HepG2 (cell line): ENCODE measurements at regions not wholly inside any gene's neighbourhood (a gene's known extent, or its start where the extent isn't known, plus 50 kb on each side); places are given as distances from the start of the nearest gene placed in this dataset.

Experiments
- AGO2 ChIP-seq: fragments of 200-400 bp; formaldehyde crosslinking; optimal IDR thresholded peaks from 2 replicates; pipeline ENCODE3; 2017; ENCODE audit warnings: mild to moderate bottlenecking, low read depth, low read length, moderate library complexity
- ARNT2 ChIP-seq: sonication (generic); formaldehyde crosslinking; IDR thresholded peaks from 2 replicates; pipeline ENCODE4 v1.8.0; 2022; ENCODE audit warnings: mild to moderate bottlenecking, low read depth, missing genetic modification reagents, moderate library complexity
- FOXA1 ChIP-seq, 2 experiments: fragments of 450-650 bp in 1 of 2; sonication (generic) in 1 of 2; formaldehyde crosslinking in 1 of 2; IDR thresholded peaks; 2 replicates each; pipeline versions ENCODE4 v1.4.0 to v1.6.1; 2016 to 2020; ENCODE audit warnings: missing genetic modification reagents in 1 of 2
- FOXP1 ChIP-seq, 2 experiments: fragments of 450-650 bp in 1 of 2; IDR thresholded peaks; 2 replicates each; pipeline ENCODE4 v1.6.1; 2017 to 2018; ENCODE audit warnings: antibody characterized with exemption in 1 of 2
- GATA4 ChIP-seq: sonication (generic); IDR thresholded peaks from 2 replicates; pipeline ENCODE4 v1.6.1; 2016; ENCODE audit warnings: antibody characterized with exemption, low read depth, borderline replicate concordance
- HDAC1 ChIP-seq: sonication (generic); formaldehyde crosslinking; IDR thresholded peaks from 2 replicates; pipeline ENCODE4 v1.5.1; 2020; ENCODE audit warnings: mild to moderate bottlenecking, missing genetic modification reagents
- KDM5B ChIP-seq: sonication (generic); formaldehyde crosslinking; IDR thresholded peaks from 2 replicates; pipeline ENCODE4 v1.4.0; 2020; ENCODE audit warnings: missing genetic modification reagents, mild to moderate bottlenecking, borderline replicate concordance
- MAFK ChIP-seq, 2 experiments: IDR thresholded peaks in 1 of 2; conservative IDR thresholded peaks in 1 of 2; 2 replicates each; pipeline ENCODE4 v1.6.1; 2011; ENCODE audit warnings: improper control_type of control experiment in 2 of 2, low read length in 2 of 2
- NFKB2 ChIP-seq: sonication (generic); formaldehyde crosslinking; IDR thresholded peaks from 2 replicates; pipeline ENCODE4 v1.4.0; 2020; ENCODE audit warnings: missing genetic modification reagents, borderline replicate concordance
- TFDP1 ChIP-seq: IDR thresholded peaks from 2 replicates; pipeline ENCODE4 v1.6.1; 2016; ENCODE audit warnings: missing compliant biosample characterization, missing genetic modification reagents, borderline replicate concordance
- THAP7 ChIP-seq: sonication (generic); formaldehyde crosslinking; IDR thresholded peaks from 2 replicates; pipeline ENCODE4 v1.8.1; 2023; ENCODE audit warnings: mild to moderate bottlenecking, missing genetic modification reagents
- ZBTB7B ChIP-seq: sonication (generic); formaldehyde crosslinking; IDR thresholded peaks from 2 replicates; pipeline ENCODE4 v1.4.0; 2020; ENCODE audit warnings: missing genetic modification reagents
- ZNF350 ChIP-seq: sonication (generic); formaldehyde crosslinking; IDR thresholded peaks from 2 replicates; pipeline ENCODE4 v1.4.0; 2020; ENCODE audit warnings: mild to moderate bottlenecking, low read depth, missing genetic modification reagents, borderline replicate concordance
- ZNF44 ChIP-seq: sonication (generic); formaldehyde crosslinking; IDR thresholded peaks from 2 replicates; pipeline ENCODE4 v1.5.1; 2020; ENCODE audit warnings: mild to moderate bottlenecking, missing genetic modification reagents
- ZNF772 ChIP-seq: sonication (generic); formaldehyde crosslinking; IDR thresholded peaks from 2 replicates; pipeline ENCODE4 v1.5.0; 2020; ENCODE audit warnings: mild to moderate bottlenecking, missing genetic modification reagents
- TF ChIP-seq, protein P1 (sequence below), 2 experiments: sonication (generic) in 1 of 2; formaldehyde crosslinking in 1 of 2; IDR thresholded peaks; 2 replicates each; pipeline versions ENCODE4 v1.4.0 to v1.6.1; 2018 to 2020; ENCODE audit warnings: missing genetic modification reagents in 2 of 2, borderline replicate concordance in 1 of 2, low read depth in 1 of 2, mild to moderate bottlenecking in 1 of 2, missing biosample characterization in 1 of 2
- TF ChIP-seq, protein P2 (sequence below): sonication (generic); formaldehyde crosslinking; IDR thresholded peaks from 2 replicates; pipeline ENCODE4 v1.5.1; 2020; ENCODE audit warnings: mild to moderate bottlenecking, missing genetic modification reagents, moderate library complexity
- TF ChIP-seq, protein P3 (sequence below): sonication (generic); formaldehyde crosslinking; IDR thresholded peaks from 2 replicates; pipeline ENCODE4 v1.8.1; 2022; ENCODE audit warnings: low read depth, mild to moderate bottlenecking, missing genetic modification reagents

- TF ChIP-seq NFKB2 (CRISPR knock-in tag) (0 out of 2 replicates have a peak, but pooled peaks have one; percentile 10), ZBTB7B (CRISPR knock-in tag) (peak; percentile 15; the same call in 1 of the 2 replicates), MAFK (conservative IDR thresholded peaks at IDR 0.05 in 1 of 2, IDR thresholded peaks at IDR 0.05 in 1 of 2; ENCODE audit: low read length in 2 of 2) (peak; percentile 85), THAP7 (CRISPR knock-in tag) (no peak), TFDP1 (CRISPR knock-in tag) (no peak), ZNF44 (0 out of 2 replicates have a peak, but pooled peaks have one; percentile 36), ARNT2 (CRISPR knock-in tag) (peak; percentile 57; the same call in 1 of the 2 replicates), KDM5B (peak; percentile 45), HDAC1 (CRISPR knock-in tag) (0 out of 2 replicates have a peak, but pooled peaks have one; percentile 9), ZNF350 (peak; percentile 61; the same call in 1 of the 2 replicates), GATA4 (0 out of 2 replicates have a peak, but pooled peaks have one; percentile 21), FOXA1 (IDR thresholded peaks at IDR 0.05) (no peak), FOXA1 (CRISPR knock-in tag; IDR thresholded peaks at IDR 0.05) (peak; percentile 35; the same call in 1 of the 2 replicates), FOXP1 (IDR thresholded peaks at IDR 0.05) (no peak), FOXP1 (CRISPR knock-in tag; IDR thresholded peaks at IDR 0.05) (0 out of 2 replicates have a peak, but pooled peaks have one; percentile 24), AGO2 (no peak), ZNF772 (CRISPR knock-in tag) (no peak)
- TF ChIP-seq, protein P1, sequence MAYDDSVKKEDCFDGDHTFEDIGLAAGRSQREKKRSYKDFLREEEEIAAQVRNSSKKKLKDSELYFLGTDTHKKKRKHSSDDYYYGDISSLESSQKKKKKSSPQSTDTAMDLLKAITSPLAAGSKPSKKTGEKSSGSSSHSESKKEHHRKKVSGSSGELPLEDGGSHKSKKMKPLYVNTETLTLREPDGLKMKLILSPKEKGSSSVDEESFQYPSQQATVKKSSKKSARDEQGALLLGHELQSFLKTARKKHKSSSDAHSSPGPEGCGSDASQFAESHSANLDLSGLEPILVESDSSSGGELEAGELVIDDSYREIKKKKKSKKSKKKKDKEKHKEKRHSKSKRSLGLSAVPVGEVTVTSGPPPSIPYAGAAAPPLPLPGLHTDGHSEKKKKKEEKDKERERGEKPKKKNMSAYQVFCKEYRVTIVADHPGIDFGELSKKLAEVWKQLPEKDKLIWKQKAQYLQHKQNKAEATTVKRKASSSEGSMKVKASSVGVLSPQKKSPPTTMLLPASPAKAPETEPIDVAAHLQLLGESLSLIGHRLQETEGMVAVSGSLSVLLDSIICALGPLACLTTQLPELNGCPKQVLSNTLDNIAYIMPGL (CRISPR knock-in tag; IDR thresholded peaks at IDR 0.05; ENCODE audit: borderline replicate concordance in 1 of 2, low read depth in 1 of 2): peak in 1 of 2 experiments; percentile 14; a peak in 1 of 4 replicates
- TF ChIP-seq, protein P2, sequence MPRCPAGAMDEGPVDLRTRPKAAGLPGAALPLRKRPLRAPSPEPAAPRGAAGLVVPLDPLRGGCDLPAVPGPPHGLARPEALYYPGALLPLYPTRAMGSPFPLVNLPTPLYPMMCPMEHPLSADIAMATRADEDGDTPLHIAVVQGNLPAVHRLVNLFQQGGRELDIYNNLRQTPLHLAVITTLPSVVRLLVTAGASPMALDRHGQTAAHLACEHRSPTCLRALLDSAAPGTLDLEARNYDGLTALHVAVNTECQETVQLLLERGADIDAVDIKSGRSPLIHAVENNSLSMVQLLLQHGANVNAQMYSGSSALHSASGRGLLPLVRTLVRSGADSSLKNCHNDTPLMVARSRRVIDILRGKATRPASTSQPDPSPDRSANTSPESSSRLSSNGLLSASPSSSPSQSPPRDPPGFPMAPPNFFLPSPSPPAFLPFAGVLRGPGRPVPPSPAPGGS (CRISPR knock-in tag): no peak
- TF ChIP-seq, protein P3, sequence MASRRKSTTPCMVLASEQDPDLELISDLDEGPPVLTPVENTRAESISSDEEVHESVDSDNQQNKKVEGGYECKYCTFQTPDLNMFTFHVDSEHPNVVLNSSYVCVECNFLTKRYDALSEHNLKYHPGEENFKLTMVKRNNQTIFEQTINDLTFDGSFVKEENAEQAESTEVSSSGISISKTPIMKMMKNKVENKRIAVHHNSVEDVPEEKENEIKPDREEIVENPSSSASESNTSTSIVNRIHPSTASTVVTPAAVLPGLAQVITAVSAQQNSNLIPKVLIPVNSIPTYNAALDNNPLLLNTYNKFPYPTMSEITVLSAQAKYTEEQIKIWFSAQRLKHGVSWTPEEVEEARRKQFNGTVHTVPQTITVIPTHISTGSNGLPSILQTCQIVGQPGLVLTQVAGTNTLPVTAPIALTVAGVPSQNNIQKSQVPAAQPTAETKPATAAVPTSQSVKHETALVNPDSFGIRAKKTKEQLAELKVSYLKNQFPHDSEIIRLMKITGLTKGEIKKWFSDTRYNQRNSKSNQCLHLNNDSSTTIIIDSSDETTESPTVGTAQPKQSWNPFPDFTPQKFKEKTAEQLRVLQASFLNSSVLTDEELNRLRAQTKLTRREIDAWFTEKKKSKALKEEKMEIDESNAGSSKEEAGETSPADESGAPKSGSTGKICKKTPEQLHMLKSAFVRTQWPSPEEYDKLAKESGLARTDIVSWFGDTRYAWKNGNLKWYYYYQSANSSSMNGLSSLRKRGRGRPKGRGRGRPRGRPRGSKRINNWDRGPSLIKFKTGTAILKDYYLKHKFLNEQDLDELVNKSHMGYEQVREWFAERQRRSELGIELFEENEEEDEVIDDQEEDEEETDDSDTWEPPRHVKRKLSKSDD: no peak
Observed at GRCh38 chr9:134215699-134216448, 51.5 kb upstream of the RNU6ATAC start (continued).
